HepG2 (cell line): ENCODE measurements at regions not wholly inside any gene's neighbourhood (a gene's known extent, or its start where the extent isn't known, plus 50 kb on each side); places are given as distances from the start of the nearest gene placed in this dataset.

Experiments
- ATAC-seq: fragments of 200-7000 bp; cut with Tn5 transposase; 3 replicates; pipeline ENCODE4 v1.9.1; 2020; ENCODE audit warnings: mild to moderate bottlenecking, moderate library complexity
- BruUV-seq: library from RNA; stranded (reverse); fragments of 400-500 nt; replicated peaks from 2 replicates; lab custom pipeline; 2021; lab: Mats Ljungman, UMichigan
- CTCF ChIA-PET: fragments of 300-600 bp; formaldehyde crosslinking; extraction: SDS; loops from one replicate; lab custom pipeline; 2021; ENCODE audit warnings: low total read pairs, inconsistent platforms, low intra/inter-chr PET ratio; lab: Yijun Ruan, JAX
- POLR2A ChIA-PET: fragments of 350-600 bp; sonication (Branson Sonifier 250); formaldehyde crosslinking; loops from one replicate; lab custom pipeline; 2020; ENCODE audit warnings: antibody characterized with exemption, inconsistent platforms; lab: Yijun Ruan, JAX
- DNase-seq: peaks from one replicate; pipeline ENCODE4 v3.0.0-alpha.2; 2015; ENCODE audit warnings: low spot score
- FAIRE-seq: peaks from 3 replicates; lab custom pipeline; 2011; peaks lifted over from hg19 to GRCh38; lab: Jason Lieb, UNC
- H2AFZ ChIP-seq: one replicate; pipeline ENCODE4 v1.6.1; 2011; ENCODE audit warnings: low read length, inconsistent platforms
- H3K27ac ChIP-seq: fragments of 300-600 bp; 3 replicates; pipeline ENCODE4 v1.8.0; 2011; ENCODE audit warnings: mixed run types, mild to moderate bottlenecking, mixed read lengths, low read length, inconsistent platforms; ENCODE audit not compliant: insufficient read depth; ENCODE audit errors: extremely low read length
- H3K27me3 ChIP-seq, 2 experiments: fragments of 200-600 bp in 1 of 2; 2 replicates in 1 of 2; 3 replicates in 1 of 2; pipeline versions ENCODE4 v1.6.0 to v1.8.0; 2011; ENCODE audit warnings: low read length in 2 of 2, mild to moderate bottlenecking in 2 of 2, moderate library complexity in 2 of 2, inconsistent platforms in 1 of 2; ENCODE audit not compliant: insufficient read depth in 2 of 2, control insufficient read depth in 1 of 2
- H3K36me3 ChIP-seq, 2 experiments: fragments of 200-600 bp in 1 of 2; replicated peaks in 1 of 2; 2 replicates in 1 of 2; 3 replicates in 1 of 2; pipeline versions ENCODE4 v1.5.1 to v1.8.0; 2011; ENCODE audit warnings: low read length in 2 of 2, inconsistent platforms in 1 of 2; ENCODE audit not compliant: insufficient read depth in 2 of 2, control insufficient read depth in 1 of 2
- H3K4me1 ChIP-seq: 2 replicates; pipeline ENCODE4 v1.5.1; 2012; ENCODE audit warnings: low read length, inconsistent platforms; ENCODE audit not compliant: insufficient read depth
- H3K4me2 ChIP-seq: 2 replicates; pipeline ENCODE4 v1.6.0; 2011; ENCODE audit warnings: low read depth, low read length, inconsistent platforms
- H3K4me3 ChIP-seq, 3 experiments: fragments of 200-600 bp in 1 of 3; sonication (generic), shearing (Covaris generic) in 1 of 3; replicated peaks in 1 of 3; 2 replicates each; pipeline ENCODE4 v1.5.1; 2011 to 2016; ENCODE audit warnings: low read length in 3 of 3, inconsistent platforms in 2 of 3, low read depth in 2 of 3, mild to moderate bottlenecking in 2 of 3, control low read depth in 1 of 3, mixed read lengths in 1 of 3; ENCODE audit not compliant: insufficient read depth in 1 of 3
- H3K79me2 ChIP-seq: one replicate; pipeline ENCODE4 v1.6.1; 2011; ENCODE audit warnings: low read length, inconsistent platforms; ENCODE audit not compliant: insufficient read depth
- H3K9ac ChIP-seq: 2 replicates; pipeline ENCODE4 v1.6.0; 2011; ENCODE audit warnings: mild to moderate bottlenecking, low read depth, low read length, inconsistent platforms; ENCODE audit not compliant: insufficient read depth
- H3K9me3 ChIP-seq: 2 replicates; pipeline ENCODE4 v1.5.1; 2012; ENCODE audit warnings: mild to moderate bottlenecking, low read length
- H4K20me1 ChIP-seq: 2 replicates; pipeline ENCODE4 v1.6.0; 2011; ENCODE audit warnings: inconsistent platforms, mild to moderate bottlenecking, low read length, moderate library complexity; ENCODE audit not compliant: insufficient read depth
- DNMT3B ChIP-seq: conservative IDR thresholded peaks from 2 replicates; pipeline ENCODE4 v1.6.1; 2016; ENCODE audit warnings: missing biosample characterization, control low read depth
- DPF2 ChIP-seq: sonication (generic); formaldehyde crosslinking; IDR thresholded peaks from 2 replicates; pipeline ENCODE4 v1.4.0; 2020; ENCODE audit warnings: mild to moderate bottlenecking, low read depth, missing genetic modification reagents, borderline replicate concordance
- KDM2A ChIP-seq: sonication (generic); formaldehyde crosslinking; IDR thresholded peaks from 2 replicates; pipeline ENCODE4 v1.4.0; 2020; ENCODE audit warnings: low read depth, missing genetic modification reagents, borderline replicate concordance
- PHF8 ChIP-seq: sonication (generic); formaldehyde crosslinking; IDR thresholded peaks from 2 replicates; pipeline ENCODE4 v1.5.0; 2020; ENCODE audit warnings: missing genetic modification reagents
- RAD21 ChIP-seq: fragments of 450-650 bp; formaldehyde crosslinking; IDR thresholded peaks from 2 replicates; pipeline ENCODE4 v1.5.0; 2020; ENCODE audit warnings: mild to moderate bottlenecking
- RFX3 ChIP-seq: IDR thresholded peaks from 2 replicates; pipeline ENCODE4 v1.6.1; 2016; ENCODE audit warnings: missing biosample characterization, missing genetic modification reagents
- SCMH1 ChIP-seq: sonication (generic); formaldehyde crosslinking; IDR thresholded peaks from 2 replicates; pipeline ENCODE4 v1.9.0; 2021; ENCODE audit warnings: missing genetic modification reagents, mild to moderate bottlenecking, borderline replicate concordance
- SOX6 ChIP-seq, 2 experiments: fragments of 450-650 bp in 1 of 2; sonication (generic) in 1 of 2; formaldehyde crosslinking in 1 of 2; IDR thresholded peaks; 2 replicates each; pipeline versions ENCODE4 v1.4.0 to v1.6.1; 2017 to 2020; ENCODE audit warnings: antibody characterized with exemption in 1 of 2, mild to moderate bottlenecking in 1 of 2, missing genetic modification reagents in 1 of 2
- THAP9 ChIP-seq: sonication (generic); formaldehyde crosslinking; IDR thresholded peaks from 2 replicates; pipeline ENCODE4; 2020; ENCODE audit warnings: missing genetic modification reagents, mild to moderate bottlenecking, borderline replicate concordance
- ZSCAN31 ChIP-seq: sonication (generic); formaldehyde crosslinking; IDR thresholded peaks from 2 replicates; pipeline ENCODE4 v1.5.0; 2020; ENCODE audit warnings: low read depth, mild to moderate bottlenecking, missing genetic modification reagents
- WGBS: methylation state at CpG from one replicate; pipeline ENCODE4 v1.1.6; 2017; ENCODE audit warnings: low lambda C conversion rate; 5-methylcytosine and 5-hydroxymethylcytosine counted together
- in situ Hi-C: cut with HindIII; loops from 2 replicates; pipeline ENCODE4 v1.10.0; 2017; ENCODE audit warnings: low pct_unique_long_range_greater_than_20kb; ENCODE audit not compliant: extremely low pct_ligation_motif_present
- intact Hi-C: fragments of 100-400 bp; cut with micrococcal nuclease; formaldehyde crosslinking; loops from one replicate; pipeline ENCODE4 v1.10.0; 2022; ENCODE audit not compliant: unreplicated experiment
- TF ChIP-seq, protein P1 (sequence below): sonication (generic); formaldehyde crosslinking; IDR thresholded peaks from 2 replicates; pipeline ENCODE4 v1.4.0; 2020; ENCODE audit warnings: mild to moderate bottlenecking, missing genetic modification reagents
- TF ChIP-seq, protein P2 (sequence below): sonication (generic); formaldehyde crosslinking; IDR thresholded peaks from 2 replicates; pipeline ENCODE4 v1.4.0; 2020; ENCODE audit warnings: missing genetic modification reagents

GRCh38 chr3:144912968-144913367 lies 941.3 kb downstream of the DIPK2A start (continued):
- no peak for TF ChIP-seq THAP9 (CRISPR knock-in tag)
- TF ChIP-seq ZSCAN31 (CRISPR knock-in tag): no peak

DNA sequence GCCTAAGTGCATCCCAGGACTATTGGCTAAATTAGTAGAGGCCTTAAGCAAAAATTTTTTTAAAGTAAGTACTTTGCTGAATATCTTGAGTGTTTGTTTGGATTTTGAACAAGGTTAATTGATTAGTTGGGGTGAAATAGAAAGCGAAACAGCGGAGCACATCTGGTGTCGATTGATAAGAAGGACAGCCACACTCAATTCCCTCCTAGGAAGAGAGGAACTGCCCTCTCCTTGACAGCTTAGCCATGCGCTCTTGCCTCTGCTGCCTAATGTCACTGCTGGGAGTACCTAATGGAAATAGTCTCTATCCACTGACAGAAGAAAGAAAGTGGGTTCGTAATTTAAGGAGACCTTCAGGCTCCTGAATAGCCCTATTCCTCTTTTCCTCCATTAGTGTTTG lies 943.6 kb downstream of the DIPK2A start:
- no peak overlapping the region for H3K9ac ChIP-seq
- H3K27ac ChIP-seq: no peak overlapping the region
- no peak; the same call in 2 of the 3 replicates for ATAC-seq
- no peak overlapping the region; the same call in 1 of the 2 replicates for H3K4me2 ChIP-seq
- H3K79me2 ChIP-seq: no peaks in the 10 kb centered on the region
- POLR2A ChIA-PET: no interaction called here
- no peak for DNase-seq
- intact Hi-C loops: no loop called here
- CTCF ChIA-PET: no interaction called here
- no peaks in the 10 kb centered on the region for H3K9me3 ChIP-seq
- no TSS peak for BruUV-seq
- in situ Hi-C loops: no loop called here
- TF ChIP-seq SOX6 (IDR thresholded peaks at IDR 0.05): no peak
- no peak for TF ChIP-seq SOX6 (CRISPR knock-in tag; IDR thresholded peaks at IDR 0.05)
- TF ChIP-seq PHF8 (CRISPR knock-in tag): no peak
- TF ChIP-seq, protein P1, sequence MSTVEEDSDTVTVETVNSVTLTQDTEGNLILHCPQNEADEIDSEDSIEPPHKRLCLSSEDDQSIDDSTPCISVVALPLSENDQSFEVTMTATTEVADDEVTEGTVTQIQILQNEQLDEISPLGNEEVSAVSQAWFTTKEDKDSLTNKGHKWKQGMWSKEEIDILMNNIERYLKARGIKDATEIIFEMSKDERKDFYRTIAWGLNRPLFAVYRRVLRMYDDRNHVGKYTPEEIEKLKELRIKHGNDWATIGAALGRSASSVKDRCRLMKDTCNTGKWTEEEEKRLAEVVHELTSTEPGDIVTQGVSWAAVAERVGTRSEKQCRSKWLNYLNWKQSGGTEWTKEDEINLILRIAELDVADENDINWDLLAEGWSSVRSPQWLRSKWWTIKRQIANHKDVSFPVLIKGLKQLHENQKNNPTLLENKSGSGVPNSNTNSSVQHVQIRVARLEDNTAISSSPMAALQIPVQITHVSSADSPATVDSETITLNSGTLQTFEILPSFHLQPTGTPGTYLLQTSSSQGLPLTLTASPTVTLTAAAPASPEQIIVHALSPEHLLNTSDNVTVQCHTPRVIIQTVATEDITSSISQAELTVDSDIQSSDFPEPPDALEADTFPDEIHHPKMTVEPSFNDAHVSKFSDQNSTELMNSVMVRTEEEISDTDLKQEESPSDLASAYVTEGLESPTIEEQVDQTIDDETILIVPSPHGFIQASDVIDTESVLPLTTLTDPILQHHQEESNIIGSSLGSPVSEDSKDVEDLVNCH (CRISPR knock-in tag): no peak
- TF ChIP-seq DNMT3B: no peak
- no peak for TF ChIP-seq DPF2
- TF ChIP-seq KDM2A (CRISPR knock-in tag): no peak
- TF ChIP-seq SCMH1 (CRISPR knock-in tag): no peak
- TF ChIP-seq, protein P2, sequence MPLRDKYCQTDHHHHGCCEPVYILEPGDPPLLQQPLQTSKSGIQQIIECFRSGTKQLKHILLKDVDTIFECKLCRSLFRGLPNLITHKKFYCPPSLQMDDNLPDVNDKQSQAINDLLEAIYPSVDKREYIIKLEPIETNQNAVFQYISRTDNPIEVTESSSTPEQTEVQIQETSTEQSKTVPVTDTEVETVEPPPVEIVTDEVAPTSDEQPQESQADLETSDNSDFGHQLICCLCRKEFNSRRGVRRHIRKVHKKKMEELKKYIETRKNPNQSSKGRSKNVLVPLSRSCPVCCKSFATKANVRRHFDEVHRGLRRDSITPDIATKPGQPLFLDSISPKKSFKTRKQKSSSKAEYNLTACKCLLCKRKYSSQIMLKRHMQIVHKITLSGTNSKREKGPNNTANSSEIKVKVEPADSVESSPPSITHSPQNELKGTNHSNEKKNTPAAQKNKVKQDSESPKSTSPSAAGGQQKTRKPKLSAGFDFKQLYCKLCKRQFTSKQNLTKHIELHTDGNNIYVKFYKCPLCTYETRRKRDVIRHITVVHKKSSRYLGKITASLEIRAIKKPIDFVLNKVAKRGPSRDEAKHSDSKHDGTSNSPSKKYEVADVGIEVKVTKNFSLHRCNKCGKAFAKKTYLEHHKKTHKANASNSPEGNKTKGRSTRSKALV (CRISPR knock-in tag): no peak
- TF ChIP-seq RFX3 (CRISPR knock-in tag): no peak
- no peak for TF ChIP-seq RAD21
- 2% methylated on average over 5 of the region's 5 CpGs for WGBS
- no peak overlapping the region for H3K4me3 ChIP-seq
- no peaks in the 10 kb centered on the region for H4K20me1 ChIP-seq
- H2AFZ ChIP-seq: no peak overlapping the region
- H3K4me1 ChIP-seq: no peaks in the 10 kb centered on the region
- no peak for FAIRE-seq
- H3K27me3 ChIP-seq: no peaks in the 10 kb centered on the region
- no peaks in the 10 kb centered on the region for H3K36me3 ChIP-seq
